H1 (cell line): ENCODE measurements at regions not wholly inside any gene's neighbourhood (a gene's known extent, or its start where the extent isn't known, plus 50 kb on each side); places are given as distances from the start of the nearest gene placed in this dataset.

Experiments
- CTCF ChIA-PET: fragments of 300-600 bp; sonication (Branson Sonifier 250); formaldehyde crosslinking; loops from one replicate; lab custom pipeline; 2021; ENCODE audit not compliant: partially characterized antibody; lab: Charles Lee
- POLR2A ChIA-PET: fragments of 300-600 bp; sonication (Branson Sonifier 250); formaldehyde crosslinking; loops from one replicate; lab custom pipeline; 2021; ENCODE audit warnings: inconsistent platforms; ENCODE audit not compliant: partially characterized antibody; lab: Charles Lee
- DNase-seq, 2 experiments: peaks; one replicate each; pipeline versions ENCODE4 v3.0.0 to v3.0.0-alpha.2; 2010 to 2022; ENCODE audit warnings: low spot score in 2 of 2, low read depth in 1 of 2, mixed read lengths in 1 of 2
- FAIRE-seq: peaks from 2 replicates; lab custom pipeline; 2011; peaks lifted over from hg19 to GRCh38; lab: Jason Lieb, UNC
- H2AFZ ChIP-seq: 2 replicates; pipeline ENCODE4 v1.8.1; 2012; ENCODE audit warnings: low read length, inconsistent platforms
- H2AK5ac ChIP-seq: 2 replicates; pipeline ENCODE4 v1.6.1; 2013; ENCODE audit warnings: low read depth, low read length
- H2BK120ac ChIP-seq: replicated peaks from 2 replicates; pipeline ENCODE3; 2013; ENCODE audit warnings: low read depth, low read length, inconsistent platforms
- H2BK12ac ChIP-seq: 2 replicates; pipeline ENCODE4 v1.6.1; 2013; ENCODE audit warnings: low read depth, low read length
- H2BK15ac ChIP-seq: 2 replicates; pipeline ENCODE4 v1.6.1; 2013; ENCODE audit warnings: low read length
- H2BK20ac ChIP-seq: 2 replicates; pipeline ENCODE4 v1.6.1; 2013; ENCODE audit warnings: low read length
- H2BK5ac ChIP-seq: 2 replicates; pipeline ENCODE4 v1.6.1; 2013; ENCODE audit warnings: low read depth, low read length
- H3K14ac ChIP-seq: 2 replicates; pipeline ENCODE4 v1.6.1; 2013; ENCODE audit warnings: inconsistent platforms; ENCODE audit not compliant: insufficient read length
- H3K18ac ChIP-seq: 2 replicates; pipeline ENCODE4 v1.6.1; 2013; ENCODE audit warnings: low read length; ENCODE audit errors: extremely low read depth
- H3K23ac ChIP-seq: 2 replicates; pipeline ENCODE4 v1.6.1; 2013; ENCODE audit warnings: inconsistent platforms; ENCODE audit not compliant: insufficient read length
- H3K23me2 ChIP-seq: 2 replicates; pipeline ENCODE4 v1.6.1; 2013; ENCODE audit warnings: low read depth, low read length
- H3K27ac ChIP-seq: 2 replicates; pipeline ENCODE4 v1.6.1; 2011; ENCODE audit warnings: low read depth, low read length, inconsistent platforms
- H3K27me3 ChIP-seq, 4 experiments: replicated peaks in 1 of 4; 1 replicate in 1 of 4; 2 replicates in 3 of 4; pipeline versions ENCODE4 v1.6.1 to v1.8.1; 2011 to 2013; ENCODE audit warnings: low read length in 3 of 4, mild to moderate bottlenecking in 3 of 4, inconsistent platforms in 2 of 4, mixed read lengths in 2 of 4, moderate library complexity in 1 of 4; ENCODE audit not compliant: control insufficient read depth in 3 of 4, insufficient read depth in 3 of 4; ENCODE audit errors: extremely low read depth in 1 of 4
- H3K36me3 ChIP-seq, 4 experiments: 2 replicates each; pipeline versions ENCODE4 v1.6.1 to v1.8.1; 2011 to 2013; ENCODE audit warnings: mild to moderate bottlenecking in 4 of 4, low read length in 3 of 4, moderate library complexity in 2 of 4, control low read depth in 1 of 4, inconsistent platforms in 1 of 4; ENCODE audit not compliant: insufficient read depth in 4 of 4, control insufficient read depth in 2 of 4
- H3K4ac ChIP-seq: replicated peaks from 2 replicates; pipeline ENCODE3; 2013; ENCODE audit warnings: low read length, low read depth, mixed read lengths, inconsistent platforms; ENCODE audit not compliant: insufficient read length
- H3K4me1 ChIP-seq, 4 experiments: replicated peaks in 1 of 4; 1 replicate in 1 of 4; 2 replicates in 3 of 4; pipeline versions ENCODE4 v1.6.1 to v1.8.1; 2011 to 2013; ENCODE audit warnings: low read length in 3 of 4, inconsistent platforms in 2 of 4, mixed read lengths in 1 of 4; ENCODE audit not compliant: insufficient read depth in 4 of 4, control insufficient read depth in 3 of 4
- H3K4me2 ChIP-seq, 2 experiments: 2 replicates each; pipeline versions ENCODE4 v1.6.1 to v1.8.1; 2011 to 2013; ENCODE audit warnings: low read depth in 2 of 2, low read length in 2 of 2, control low read depth in 1 of 2, inconsistent platforms in 1 of 2, mild to moderate bottlenecking in 1 of 2; ENCODE audit not compliant: insufficient read depth in 1 of 2
- H3K4me3 ChIP-seq, 4 experiments: fragments of 200-600, 300-600 bp in 1 of 4; sonication (generic), shearing (Covaris generic), sonication (Bioruptor Twin) in 1 of 4; 2 replicates each; pipeline versions ENCODE4 v1.5.1 to v1.8.1; 2011 to 2016; ENCODE audit warnings: low read length in 4 of 4, low read depth in 3 of 4, control low read depth in 2 of 4, inconsistent platforms in 2 of 4, mild to moderate bottlenecking in 2 of 4, mixed read lengths in 1 of 4, moderate library complexity in 1 of 4; ENCODE audit not compliant: insufficient read depth in 2 of 4; ENCODE audit errors: extremely low read depth in 1 of 4
- H3K56ac ChIP-seq: replicated peaks from 2 replicates; pipeline ENCODE3; 2013; ENCODE audit warnings: low read depth, mild to moderate bottlenecking, mixed read lengths, low read length, inconsistent platforms; ENCODE audit not compliant: insufficient read length
- H3K79me1 ChIP-seq: 2 replicates; pipeline ENCODE4 v1.6.1; 2013; ENCODE audit warnings: low read depth, low read length, control low read depth
- H3K79me2 ChIP-seq, 2 experiments: 2 replicates each; pipeline versions ENCODE4 v1.6.1 to v1.8.1; 2012 to 2013; ENCODE audit warnings: low read length in 2 of 2, mild to moderate bottlenecking in 2 of 2, inconsistent platforms in 1 of 2; ENCODE audit not compliant: insufficient read depth in 2 of 2, control insufficient read depth in 1 of 2
- H3K9ac ChIP-seq, 4 experiments: replicated peaks in 1 of 4; 1 replicate in 1 of 4; 2 replicates in 3 of 4; pipeline versions ENCODE4 v1.6.1 to v1.8.1; 2011 to 2013; ENCODE audit warnings: low read depth in 3 of 4, low read length in 3 of 4, control low read depth in 2 of 4, mild to moderate bottlenecking in 2 of 4, moderate library complexity in 2 of 4, inconsistent platforms in 1 of 4; ENCODE audit errors: extremely low read depth in 1 of 4
- H3K9me3 ChIP-seq, 2 experiments: 2 replicates each; pipeline versions ENCODE4 v1.6.1 to v1.8.1; 2012 to 2013; ENCODE audit warnings: mild to moderate bottlenecking in 2 of 2, moderate library complexity in 2 of 2, control low read depth in 1 of 2, inconsistent platforms in 1 of 2, low read depth in 1 of 2, low read length in 1 of 2, mixed read lengths in 1 of 2; ENCODE audit not compliant: insufficient read depth in 2 of 2
- H4K20me1 ChIP-seq, 2 experiments: replicated peaks in 1 of 2; 2 replicates each; pipeline versions ENCODE3 to v1.8.1; 2011 to 2013; ENCODE audit warnings: inconsistent platforms in 2 of 2, low read length in 2 of 2, mild to moderate bottlenecking in 1 of 2; ENCODE audit not compliant: insufficient read depth in 2 of 2, control insufficient read depth in 1 of 2
- H4K5ac ChIP-seq: 2 replicates; pipeline ENCODE4 v1.6.1; 2013; ENCODE audit warnings: low read length, low read depth, mixed read lengths, inconsistent platforms; ENCODE audit not compliant: insufficient read length
- H4K8ac ChIP-seq: 2 replicates; pipeline ENCODE4 v1.8.0; 2013; ENCODE audit warnings: mild to moderate bottlenecking, moderate library complexity, low read length, inconsistent platforms; ENCODE audit not compliant: insufficient read depth; ENCODE audit errors: extremely low read depth
- H4K91ac ChIP-seq: replicated peaks from 2 replicates; pipeline ENCODE3; 2013; ENCODE audit warnings: low read length, mixed read lengths, inconsistent platforms; ENCODE audit not compliant: insufficient read length
- BACH1 ChIP-seq: IDR thresholded peaks from 2 replicates; pipeline ENCODE4 v1.6.1; 2012; ENCODE audit warnings: low read length, improper control_type of control experiment
- BRCA1 ChIP-seq: IDR thresholded peaks from 2 replicates; pipeline ENCODE4 v1.6.1; 2012; ENCODE audit warnings: low read depth, low read length, improper control_type of control experiment
- CREB1 ChIP-seq: IDR thresholded peaks from 2 replicates; pipeline ENCODE4 v1.6.1; 2012; ENCODE audit warnings: inconsistent platforms
- CTBP2 ChIP-seq: IDR thresholded peaks from 2 replicates; pipeline ENCODE4 v1.7.0; 2011; ENCODE audit warnings: borderline replicate concordance, mild to moderate bottlenecking, moderate library complexity, mixed read lengths, low read length; ENCODE audit not compliant: insufficient read depth, insufficient read length
- GTF2F1 ChIP-seq: IDR thresholded peaks from 2 replicates; pipeline ENCODE4 v1.6.1; 2012; ENCODE audit warnings: low read depth, low read length, improper control_type of control experiment, borderline replicate concordance
- HDAC6 ChIP-seq: IDR thresholded peaks from one replicate; pipeline ENCODE4 v1.7.1; 2012; ENCODE audit warnings: low read depth, mild to moderate bottlenecking, inconsistent platforms, low read length, moderate library complexity
- NANOG ChIP-seq: IDR thresholded peaks from 2 replicates; pipeline ENCODE4 v1.6.1; 2011; ENCODE audit warnings: low read length, low read depth, mild to moderate bottlenecking, inconsistent platforms; ENCODE audit not compliant: insufficient read depth, poor library complexity, severe bottlenecking
- PHF8 ChIP-seq: fragments of 200-600 bp; sonication (generic); conservative IDR thresholded peaks from 2 replicates; pipeline ENCODE4 v1.7.1; 2012; ENCODE audit warnings: low read depth, mild to moderate bottlenecking, inconsistent platforms, low read length, moderate library complexity
- RBBP5 ChIP-seq: IDR thresholded peaks from 2 replicates; pipeline ENCODE4 v1.7.1; 2012; ENCODE audit warnings: low read depth, mild to moderate bottlenecking, inconsistent platforms, low read length, moderate library complexity, borderline replicate concordance
- SIN3A ChIP-seq, 2 experiments: IDR thresholded peaks in 1 of 2; conservative IDR thresholded peaks in 1 of 2; 2 replicates each; pipeline ENCODE4 v1.6.1; 2011 to 2012; ENCODE audit warnings: low read length in 2 of 2, improper control_type of control experiment in 1 of 2, low read depth in 1 of 2, mild to moderate bottlenecking in 1 of 2
- SP2 ChIP-seq: IDR thresholded peaks from 2 replicates; pipeline ENCODE4 v1.6.1; 2012; ENCODE audit warnings: mild to moderate bottlenecking, low read length, inconsistent platforms
- SRF ChIP-seq: IDR thresholded peaks from 2 replicates; pipeline ENCODE4 v1.6.1; 2011; ENCODE audit warnings: mild to moderate bottlenecking, low read depth, low read length, moderate library complexity
- WGBS, 2 experiments: shearing (Covaris generic) in 1 of 2; methylation state at CpG; one replicate each; pipeline versions ENCODE4 v1.1.6 to v1.1.7; 2013 to 2015; ENCODE audit warnings: low lambda C conversion rate in 2 of 2, mixed read lengths in 2 of 2, inconsistent platforms in 1 of 2, low coverage in 1 of 2, missing lambda C conversion rate in 1 of 2; ENCODE audit not compliant: insufficient replicate concordance in 2 of 2, insufficient coverage in 1 of 2, insufficient read length in 1 of 2; ENCODE audit errors: extremely low coverage in 1 of 2, missing lambda C conversion rate in 1 of 2; 5-methylcytosine and 5-hydroxymethylcytosine counted together
- TF ChIP-seq, protein P1 (sequence below): IDR thresholded peaks from 2 replicates; pipeline ENCODE4 v1.6.1; 2011; ENCODE audit warnings: low read depth, mild to moderate bottlenecking, low read length; ENCODE audit not compliant: insufficient read depth

DNA sequence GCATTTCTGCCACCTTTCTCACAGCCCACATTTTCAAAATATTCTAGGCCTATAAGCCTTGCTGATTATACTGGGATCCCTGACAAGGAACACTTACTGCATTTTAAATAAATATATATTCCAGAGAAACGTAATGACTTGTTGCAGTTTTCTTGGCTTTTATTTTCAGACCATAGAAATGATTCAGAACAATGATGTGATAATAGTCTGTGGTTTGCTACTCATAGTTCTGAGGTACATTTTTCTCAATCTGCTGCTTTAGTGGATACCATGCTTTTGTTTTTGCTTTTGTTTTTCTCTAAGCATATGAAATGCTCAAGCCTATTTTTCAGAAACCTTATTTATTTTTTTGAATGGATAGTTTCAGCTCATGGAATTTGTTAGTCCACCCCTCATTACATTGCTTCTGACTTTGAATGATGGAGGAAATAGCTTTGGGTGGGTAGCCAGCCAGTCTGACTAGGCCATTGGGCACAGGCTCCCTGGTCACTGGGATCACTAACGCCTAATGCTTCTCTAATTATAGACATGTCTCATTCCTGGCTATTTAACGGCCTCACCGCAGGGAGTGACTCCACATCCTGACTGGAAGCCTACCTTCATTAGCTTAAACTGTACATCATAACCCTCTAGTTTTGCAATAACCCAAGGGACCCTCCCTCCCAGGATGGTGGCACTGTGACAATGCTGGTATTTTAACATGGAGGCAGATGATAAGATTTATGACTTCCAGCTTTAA, 66.1 kb downstream of the MBL2 start:
- POLR2A ChIA-PET: no interaction called here
- Histone ChIP-seq H3K79me1 (no peaks in the 10 kb centered on the region), H3K36me3 (no peaks in the 10 kb centered on the region), H2BK20ac (no peak overlapping the region), H2BK5ac (no peak overlapping the region), H2BK120ac (no peak overlapping the region), H3K27ac (no peak overlapping the region), H3K4me1 (no peaks in the 10 kb centered on the region), H3K23ac (no peak overlapping the region), H4K5ac (no peak overlapping the region), H3K4ac (no peak overlapping the region), H3K27me3 (no peaks in the 10 kb centered on the region), H3K79me2 (no peaks in the 10 kb centered on the region), H3K4me2 (no peak overlapping the region), H3K4me3 (no peak overlapping the region), H4K20me1 (no peaks in the 10 kb centered on the region), H3K9ac (no peak overlapping the region), H3K56ac (no peak overlapping the region), H4K8ac (no peak overlapping the region), H2AK5ac (no peak overlapping the region), H2BK15ac (no peak overlapping the region), H2AFZ (no peak overlapping the region), H3K9me3 (no peaks in the 10 kb centered on the region), H3K23me2 (no peaks in the 10 kb centered on the region), H4K91ac (no peak overlapping the region), H3K18ac (no peak overlapping the region), H3K14ac (no peak overlapping the region), H2BK12ac (no peak overlapping the region)
- WGBS, 2 experiments: 87% methylated on average over 4 of the region's 4 CpGs; no CpG with 5 or more reads in 1 of the 2 experiments
- no peak for FAIRE-seq
- DNase-seq: no peak
- CTCF ChIA-PET: interaction anchor here (1.0 kb wide), 1 partner anchor 74 kb away, joined by 3 read pairs; no protein-coding TSS in a partner anchor
- TF ChIP-seq BRCA1 (no peak), CTBP2 (no peak), CREB1 (no peak), HDAC6 (no peak), BACH1 (no peak), SIN3A (conservative IDR thresholded peaks at IDR 0.05 in 1 of 2, IDR thresholded peaks at IDR 0.05 in 1 of 2; ENCODE audit: low read depth in 1 of 2, low read length in 2 of 2) (no peak), NANOG (no peak), SRF (no peak), PHF8 (no peak), SP2 (no peak), RBBP5 (no peak), GTF2F1 (no peak)
- TF ChIP-seq, protein P1, sequence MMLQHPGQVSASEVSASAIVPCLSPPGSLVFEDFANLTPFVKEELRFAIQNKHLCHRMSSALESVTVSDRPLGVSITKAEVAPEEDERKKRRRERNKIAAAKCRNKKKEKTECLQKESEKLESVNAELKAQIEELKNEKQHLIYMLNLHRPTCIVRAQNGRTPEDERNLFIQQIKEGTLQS: no peak
